HepG2 (cell line): ENCODE measurements at regions not wholly inside any gene's neighbourhood (a gene's known extent, or its start where the extent isn't known, plus 50 kb on each side); places are given as distances from the start of the nearest gene placed in this dataset.

Experiments used
- AGO1 ChIP-seq: fragments of 200-400 bp; formaldehyde crosslinking; IDR thresholded peaks from 2 replicates; pipeline ENCODE4 v1.6.1; 2017; ENCODE audit warnings: mild to moderate bottlenecking, low read depth, low read length, moderate library complexity; ENCODE audit not compliant: poor library complexity, severe bottlenecking
- BCL6 ChIP-seq: IDR thresholded peaks from 2 replicates; pipeline ENCODE4 v1.6.1; 2016; ENCODE audit warnings: missing genetic modification reagents, missing compliant biosample characterization
- ELF3 ChIP-seq: IDR thresholded peaks from 2 replicates; pipeline ENCODE4 v1.6.1; 2016; ENCODE audit warnings: missing genetic modification reagents, missing compliant biosample characterization
- ETV5 ChIP-seq: IDR thresholded peaks from 2 replicates; pipeline ENCODE4 v1.6.1; 2018; ENCODE audit warnings: missing biosample characterization, missing genetic modification reagents, inconsistent platforms, borderline replicate concordance
- FOXA1 ChIP-seq, 2 experiments: fragments of 450-650 bp in 1 of 2; sonication (generic) in 1 of 2; formaldehyde crosslinking in 1 of 2; IDR thresholded peaks; 2 replicates each; pipeline versions ENCODE4 v1.4.0 to v1.6.1; 2016 to 2020; ENCODE audit warnings: missing genetic modification reagents in 1 of 2
- FOXP1 ChIP-seq, 2 experiments: fragments of 450-650 bp in 1 of 2; IDR thresholded peaks; 2 replicates each; pipeline ENCODE4 v1.6.1; 2017 to 2018; ENCODE audit warnings: antibody characterized with exemption in 1 of 2
- GATAD2A ChIP-seq: IDR thresholded peaks from 2 replicates; pipeline ENCODE4 v1.6.1; 2016
- HMG20A ChIP-seq: IDR thresholded peaks from 2 replicates; pipeline ENCODE4 v1.6.1; 2016; ENCODE audit warnings: borderline replicate concordance
- HOMEZ ChIP-seq: IDR thresholded peaks from 2 replicates; pipeline ENCODE4 v1.6.1; 2016; ENCODE audit warnings: low read depth
- IRF2 ChIP-seq: IDR thresholded peaks from 2 replicates; pipeline ENCODE4 v1.6.1; 2018; ENCODE audit warnings: missing genetic modification reagents, missing compliant biosample characterization
- KAT2B ChIP-seq: fragments of 150-350 bp; IDR thresholded peaks from 2 replicates; pipeline ENCODE4 v1.6.1; 2014; ENCODE audit warnings: low read depth, low read length, borderline replicate concordance
- KDM1A ChIP-seq: IDR thresholded peaks from 2 replicates; pipeline ENCODE4 v1.6.1; 2016; ENCODE audit warnings: missing compliant biosample characterization
- MXD4 ChIP-seq: IDR thresholded peaks from 2 replicates; pipeline ENCODE4 v1.6.1; 2016; ENCODE audit warnings: mild to moderate bottlenecking, missing biosample characterization, missing genetic modification reagents
- PAXIP1 ChIP-seq: sonication (generic); formaldehyde crosslinking; conservative IDR thresholded peaks from 2 replicates; pipeline ENCODE4 v1.4.0; 2020; ENCODE audit warnings: mild to moderate bottlenecking, missing genetic modification reagents, moderate library complexity
- SAP130 ChIP-seq: IDR thresholded peaks from 2 replicates; pipeline ENCODE4 v1.6.1; 2016; ENCODE audit warnings: low read depth
- SOX5 ChIP-seq: IDR thresholded peaks from 2 replicates; pipeline ENCODE4 v1.6.1; 2016; ENCODE audit warnings: borderline replicate concordance
- TARDBP ChIP-seq: sonication (generic); formaldehyde crosslinking; IDR thresholded peaks from 2 replicates; pipeline ENCODE4 v1.8.0; 2022; ENCODE audit warnings: mild to moderate bottlenecking, missing genetic modification reagents
- TSC22D2 ChIP-seq: sonication (generic); formaldehyde crosslinking; IDR thresholded peaks from 2 replicates; pipeline ENCODE4 v1.5.1; 2020; ENCODE audit warnings: missing genetic modification reagents, mild to moderate bottlenecking, borderline replicate concordance
- ZFAT ChIP-seq: sonication (generic); formaldehyde crosslinking; conservative IDR thresholded peaks from 2 replicates; pipeline ENCODE4 v1.8.1; 2023; ENCODE audit warnings: missing genetic modification reagents, inconsistent platforms
- ZKSCAN8 ChIP-seq: IDR thresholded peaks from 2 replicates; pipeline ENCODE4 v1.6.1; 2016; ENCODE audit warnings: borderline replicate concordance, missing genetic modification reagents, missing compliant biosample characterization
- ZMYM4 ChIP-seq: sonication (generic); formaldehyde crosslinking; IDR thresholded peaks from 2 replicates; pipeline ENCODE4 v1.8.1; 2023; ENCODE audit warnings: mild to moderate bottlenecking, missing genetic modification reagents
- ZNF703 ChIP-seq: sonication (generic); formaldehyde crosslinking; IDR thresholded peaks from 2 replicates; pipeline ENCODE4 v1.5.1; 2020; ENCODE audit warnings: missing genetic modification reagents, mild to moderate bottlenecking, moderate library complexity, borderline replicate concordance

DNA sequence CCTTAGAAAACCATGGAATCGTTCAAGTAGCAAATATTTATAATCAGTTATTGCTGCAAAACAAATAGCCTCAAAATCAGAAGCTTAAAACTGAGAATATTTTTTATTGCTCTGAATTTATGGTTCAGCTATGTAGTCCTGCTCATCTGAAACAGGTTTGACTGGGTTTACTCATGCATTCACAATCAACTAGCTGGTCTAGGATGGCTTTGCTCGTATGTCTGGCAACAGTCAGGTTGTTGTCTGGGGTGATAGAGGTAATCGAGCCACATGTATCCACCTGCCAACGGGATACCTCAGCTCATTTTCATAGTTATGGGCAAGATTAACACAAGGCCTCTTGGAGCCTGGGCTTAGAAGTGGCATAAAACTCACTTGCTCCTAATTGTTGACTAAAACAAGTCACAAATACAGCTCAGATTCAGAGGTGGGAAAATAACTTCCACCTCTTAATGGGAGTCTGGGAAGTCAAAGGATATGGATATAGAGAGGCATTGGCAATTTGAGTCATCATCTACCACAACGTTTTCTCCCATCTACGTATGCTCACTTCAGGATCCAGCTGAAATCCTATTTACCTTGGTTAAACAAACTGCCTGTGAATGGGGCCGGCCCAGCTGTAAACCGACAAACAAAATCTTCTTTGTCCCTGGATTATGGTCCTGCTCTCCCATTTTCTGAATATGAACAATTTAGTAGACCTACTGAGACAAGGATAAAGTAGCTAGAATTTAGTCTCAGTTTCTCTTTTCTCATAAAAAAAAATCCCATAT lies 54.5 kb upstream of the TENT5A start (continued):
- TF ChIP-seq PAXIP1 (CRISPR knock-in tag): peak; percentile 41; the same call in 1 of the 2 replicates
- peak; percentile 55; the same call in 1 of the 2 replicates for TF ChIP-seq HMG20A (CRISPR knock-in tag)
- no peak for TF ChIP-seq KAT2B
- peak; percentile 53; the same call in 1 of the 2 replicates for TF ChIP-seq SAP130 (CRISPR knock-in tag)
- TF ChIP-seq BCL6 (CRISPR knock-in tag): peak; percentile 42; the same call in 1 of the 2 replicates
- no peak for TF ChIP-seq FOXP1 (IDR thresholded peaks at IDR 0.05)
- peak; percentile 76 for TF ChIP-seq FOXP1 (CRISPR knock-in tag; IDR thresholded peaks at IDR 0.05)
- TF ChIP-seq ETV5 (CRISPR knock-in tag): peak; percentile 17; the same call in 1 of the 2 replicates
- TF ChIP-seq ZMYM4 (CRISPR knock-in tag): peak; percentile 37
- peak; percentile 43; the same call in 1 of the 2 replicates for TF ChIP-seq ZKSCAN8
- TF ChIP-seq HOMEZ (CRISPR knock-in tag): peak; percentile 85
- TF ChIP-seq FOXA1 (IDR thresholded peaks at IDR 0.05): no peak
- peak; percentile 81 for TF ChIP-seq FOXA1 (CRISPR knock-in tag; IDR thresholded peaks at IDR 0.05)
- no peak for TF ChIP-seq ZNF703 (CRISPR knock-in tag)
- TF ChIP-seq IRF2 (CRISPR knock-in tag): 0 out of 2 replicates have a peak, but pooled peaks have one; percentile 27
- TF ChIP-seq GATAD2A: 0 out of 2 replicates have a peak, but pooled peaks have one; percentile 42
- 0 out of 2 replicates have a peak, but pooled peaks have one; percentile 23 for TF ChIP-seq TARDBP
- no peak for TF ChIP-seq KDM1A (CRISPR knock-in tag)
- peak; percentile 64; the same call in 1 of the 2 replicates for TF ChIP-seq SOX5 (CRISPR knock-in tag)
- no peak for TF ChIP-seq AGO1
- 0 out of 2 replicates have a peak, but pooled peaks have one; percentile 25 for TF ChIP-seq TSC22D2 (CRISPR knock-in tag)
- no peak for TF ChIP-seq ZFAT (CRISPR knock-in tag)
- 0 out of 2 replicates have a peak, but pooled peaks have one; percentile 14 for TF ChIP-seq ELF3 (CRISPR knock-in tag)
- no peak for TF ChIP-seq MXD4 (CRISPR knock-in tag)
